ENCODE measurements at regions not wholly inside any gene's neighbourhood (a gene's known extent, or its start where the extent isn't known, plus 50 kb on each side); places are given as distances from the start of the nearest gene placed in this dataset.

GRCh38 chr10:3408603-3409365 lies 236.2 kb upstream of the PITRM1 start:
- TF ChIP-seq CTCF (IDR thresholded peaks at IDR 0.05) = no peak
- no peak for TF ChIP-seq ZFX (IDR thresholded peaks at IDR 0.05; ENCODE audit: borderline replicate concordance)
- no peak overlapping the region for H3K27ac ChIP-seq

DNA sequence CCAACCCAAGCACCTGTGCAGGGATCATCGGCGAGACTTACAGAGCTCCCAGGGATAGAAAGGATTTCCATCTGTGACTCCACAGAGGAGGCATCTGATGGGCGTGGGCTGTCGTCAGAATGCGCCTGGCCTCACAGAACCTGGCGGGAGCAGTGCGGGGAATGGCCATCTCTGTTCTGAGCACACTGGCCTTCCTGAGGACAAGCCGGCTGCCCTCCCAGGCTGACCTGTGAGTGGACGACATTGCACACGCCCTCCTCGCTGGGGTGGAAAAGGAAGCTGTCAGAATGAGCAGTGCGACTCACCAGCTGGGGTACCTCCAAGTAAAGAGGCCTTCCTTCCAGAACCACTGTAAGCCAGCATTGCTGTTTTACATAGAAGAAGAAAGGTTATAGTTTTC lies 234.6 kb upstream of the PITRM1 start:
- TF ChIP-seq CTCF (IDR thresholded peaks at IDR 0.05) (no peak), ZFX (IDR thresholded peaks at IDR 0.05; ENCODE audit: borderline replicate concordance) (no peak)
- H3K27ac ChIP-seq = no peak overlapping the region

DNA sequence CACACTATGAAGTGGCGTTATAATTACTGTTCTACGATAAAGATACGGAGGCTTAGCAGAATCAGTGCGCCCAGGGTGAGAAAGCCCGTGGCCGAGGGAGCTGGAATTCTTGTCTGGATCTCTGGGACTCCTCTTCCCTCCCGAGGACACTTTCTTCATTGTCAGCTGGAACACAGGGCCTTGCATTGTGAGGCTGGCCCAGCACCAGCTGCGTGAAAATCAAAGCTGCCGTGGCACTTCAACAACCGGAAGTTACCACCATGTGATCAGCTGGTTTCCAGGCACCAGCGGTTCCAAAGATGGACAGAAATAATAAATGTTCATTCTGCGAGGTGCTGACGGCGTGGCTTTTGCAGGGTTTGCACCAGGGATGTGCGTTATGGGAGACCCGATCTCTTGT lies 234.0 kb upstream of the PITRM1 start:
- no peak for TF ChIP-seq CTCF (IDR thresholded peaks at IDR 0.05)
- TF ChIP-seq ZFX (IDR thresholded peaks at IDR 0.05; ENCODE audit: borderline replicate concordance) = no peak
- no peak overlapping the region for H3K27ac ChIP-seq

DNA sequence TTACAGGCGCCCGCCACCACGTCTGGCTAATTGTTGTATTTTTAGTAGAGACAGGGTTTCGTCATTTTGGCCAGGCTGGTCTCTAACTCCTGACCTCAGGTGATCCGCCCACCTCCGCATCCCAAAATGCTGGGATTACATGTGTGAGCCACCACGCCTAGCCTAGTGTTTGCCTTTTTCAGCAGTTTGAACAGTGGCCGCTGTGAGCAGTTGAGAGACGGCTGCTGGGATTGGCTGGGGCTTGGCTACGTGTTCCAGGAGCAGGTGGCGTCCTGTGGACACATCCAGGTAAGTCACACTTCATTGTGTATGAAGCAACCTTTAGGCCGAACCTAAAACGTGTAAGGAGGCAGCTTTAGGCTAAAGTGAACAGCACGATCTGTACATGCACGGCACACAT lies 231.8 kb upstream of the PITRM1 start:
- TF ChIP-seq CTCF (IDR thresholded peaks at IDR 0.05) = no peak
- TF ChIP-seq ZFX (IDR thresholded peaks at IDR 0.05; ENCODE audit: borderline replicate concordance) = no peak
- no peak overlapping the region for H3K27ac ChIP-seq

DNA sequence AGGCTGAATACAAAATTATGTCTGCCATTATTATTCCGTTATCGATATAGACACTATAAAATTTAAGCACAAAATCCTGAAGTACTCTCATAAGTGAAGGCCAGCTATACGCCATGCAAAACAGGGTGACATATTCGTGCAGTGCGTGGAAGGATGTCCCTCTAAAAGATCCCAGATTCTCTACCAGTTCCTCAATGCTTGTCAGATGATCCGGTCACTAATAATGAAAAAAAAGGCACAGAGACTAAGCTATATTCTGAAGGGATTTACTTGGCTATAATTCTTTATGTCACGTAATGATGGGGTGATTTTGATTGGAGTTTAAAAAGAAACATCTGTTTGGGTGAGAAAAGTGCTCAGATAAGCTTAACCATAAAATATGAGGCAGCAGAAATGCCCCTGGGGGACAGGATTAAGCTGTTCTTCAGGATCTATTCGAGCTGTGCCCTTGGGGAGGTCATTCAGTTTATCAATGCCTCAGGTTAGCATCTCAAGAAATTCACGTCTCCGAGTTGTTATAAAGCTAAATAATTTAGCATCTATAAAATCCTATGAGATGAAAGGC lies 229.7 kb upstream of the PITRM1 start:
- no peak overlapping the region for H3K27ac ChIP-seq
- TF ChIP-seq ZFX (IDR thresholded peaks at IDR 0.05; ENCODE audit: borderline replicate concordance) (no peak), CTCF (IDR thresholded peaks at IDR 0.05) (no peak)

GRCh38 chr10:3401491-3401938 lies 228.9 kb upstream of the PITRM1 start:
- no peak overlapping the region for H3K27ac ChIP-seq
- TF ChIP-seq CTCF (IDR thresholded peaks at IDR 0.05) (no peak), ZFX (IDR thresholded peaks at IDR 0.05; ENCODE audit: borderline replicate concordance) (no peak)

- TF ChIP-seq CTCF (IDR thresholded peaks at IDR 0.05) (no peak), ZFX (IDR thresholded peaks at IDR 0.05; ENCODE audit: borderline replicate concordance) (no peak)
- no peak overlapping the region for H3K27ac ChIP-seq
Observed at GRCh38 chr10:3400348-3400747, 227.8 kb upstream of the PITRM1 start.

All from 22Rv1 (cell line).